ENCODE measurements at regions not wholly inside any gene's neighbourhood (a gene's known extent, or its start where the extent isn't known, plus 50 kb on each side); places are given as distances from the start of the nearest gene placed in this dataset.
A peak's percentile ranks its signal among the peaks of the same experiment; 100 is the strongest.

- TF ChIP-seq AFF1 (IDR thresholded peaks at IDR 0.05; ENCODE audit: low read depth in 1 of 2, partially characterized antibody in 2 of 2) = peak; percentile 61 to 75
- no peak for TF ChIP-seq ZBTB8A (IDR thresholded peaks at IDR 0.05; ENCODE audit: partially characterized antibody)
- peak; percentile 76 to 86 for TF ChIP-seq TRIM24 (IDR thresholded peaks at IDR 0.05)
- peak; percentile 40 for TF ChIP-seq FOS (IDR thresholded peaks at IDR 0.05; ENCODE audit: extremely low read depth, insufficient read length)
- no peak; the same call in 1 of the 2 replicates for TF ChIP-seq CBX1 (IDR thresholded peaks at IDR 0.05; ENCODE audit: low read depth)
- no peak for TF ChIP-seq DIDO1 (tag; IDR thresholded peaks at IDR 0.05; ENCODE audit: low read depth)
- TF ChIP-seq TAF1 (IDR thresholded peaks at IDR 0.05; ENCODE audit: control insufficient read depth, extremely low read depth, insufficient read depth, low read length, severe bottlenecking) = no peak
- no peak for TF ChIP-seq MXI1 (IDR thresholded peaks at IDR 0.05; ENCODE audit: low read depth, low read length)
- TF ChIP-seq, protein P1, sequence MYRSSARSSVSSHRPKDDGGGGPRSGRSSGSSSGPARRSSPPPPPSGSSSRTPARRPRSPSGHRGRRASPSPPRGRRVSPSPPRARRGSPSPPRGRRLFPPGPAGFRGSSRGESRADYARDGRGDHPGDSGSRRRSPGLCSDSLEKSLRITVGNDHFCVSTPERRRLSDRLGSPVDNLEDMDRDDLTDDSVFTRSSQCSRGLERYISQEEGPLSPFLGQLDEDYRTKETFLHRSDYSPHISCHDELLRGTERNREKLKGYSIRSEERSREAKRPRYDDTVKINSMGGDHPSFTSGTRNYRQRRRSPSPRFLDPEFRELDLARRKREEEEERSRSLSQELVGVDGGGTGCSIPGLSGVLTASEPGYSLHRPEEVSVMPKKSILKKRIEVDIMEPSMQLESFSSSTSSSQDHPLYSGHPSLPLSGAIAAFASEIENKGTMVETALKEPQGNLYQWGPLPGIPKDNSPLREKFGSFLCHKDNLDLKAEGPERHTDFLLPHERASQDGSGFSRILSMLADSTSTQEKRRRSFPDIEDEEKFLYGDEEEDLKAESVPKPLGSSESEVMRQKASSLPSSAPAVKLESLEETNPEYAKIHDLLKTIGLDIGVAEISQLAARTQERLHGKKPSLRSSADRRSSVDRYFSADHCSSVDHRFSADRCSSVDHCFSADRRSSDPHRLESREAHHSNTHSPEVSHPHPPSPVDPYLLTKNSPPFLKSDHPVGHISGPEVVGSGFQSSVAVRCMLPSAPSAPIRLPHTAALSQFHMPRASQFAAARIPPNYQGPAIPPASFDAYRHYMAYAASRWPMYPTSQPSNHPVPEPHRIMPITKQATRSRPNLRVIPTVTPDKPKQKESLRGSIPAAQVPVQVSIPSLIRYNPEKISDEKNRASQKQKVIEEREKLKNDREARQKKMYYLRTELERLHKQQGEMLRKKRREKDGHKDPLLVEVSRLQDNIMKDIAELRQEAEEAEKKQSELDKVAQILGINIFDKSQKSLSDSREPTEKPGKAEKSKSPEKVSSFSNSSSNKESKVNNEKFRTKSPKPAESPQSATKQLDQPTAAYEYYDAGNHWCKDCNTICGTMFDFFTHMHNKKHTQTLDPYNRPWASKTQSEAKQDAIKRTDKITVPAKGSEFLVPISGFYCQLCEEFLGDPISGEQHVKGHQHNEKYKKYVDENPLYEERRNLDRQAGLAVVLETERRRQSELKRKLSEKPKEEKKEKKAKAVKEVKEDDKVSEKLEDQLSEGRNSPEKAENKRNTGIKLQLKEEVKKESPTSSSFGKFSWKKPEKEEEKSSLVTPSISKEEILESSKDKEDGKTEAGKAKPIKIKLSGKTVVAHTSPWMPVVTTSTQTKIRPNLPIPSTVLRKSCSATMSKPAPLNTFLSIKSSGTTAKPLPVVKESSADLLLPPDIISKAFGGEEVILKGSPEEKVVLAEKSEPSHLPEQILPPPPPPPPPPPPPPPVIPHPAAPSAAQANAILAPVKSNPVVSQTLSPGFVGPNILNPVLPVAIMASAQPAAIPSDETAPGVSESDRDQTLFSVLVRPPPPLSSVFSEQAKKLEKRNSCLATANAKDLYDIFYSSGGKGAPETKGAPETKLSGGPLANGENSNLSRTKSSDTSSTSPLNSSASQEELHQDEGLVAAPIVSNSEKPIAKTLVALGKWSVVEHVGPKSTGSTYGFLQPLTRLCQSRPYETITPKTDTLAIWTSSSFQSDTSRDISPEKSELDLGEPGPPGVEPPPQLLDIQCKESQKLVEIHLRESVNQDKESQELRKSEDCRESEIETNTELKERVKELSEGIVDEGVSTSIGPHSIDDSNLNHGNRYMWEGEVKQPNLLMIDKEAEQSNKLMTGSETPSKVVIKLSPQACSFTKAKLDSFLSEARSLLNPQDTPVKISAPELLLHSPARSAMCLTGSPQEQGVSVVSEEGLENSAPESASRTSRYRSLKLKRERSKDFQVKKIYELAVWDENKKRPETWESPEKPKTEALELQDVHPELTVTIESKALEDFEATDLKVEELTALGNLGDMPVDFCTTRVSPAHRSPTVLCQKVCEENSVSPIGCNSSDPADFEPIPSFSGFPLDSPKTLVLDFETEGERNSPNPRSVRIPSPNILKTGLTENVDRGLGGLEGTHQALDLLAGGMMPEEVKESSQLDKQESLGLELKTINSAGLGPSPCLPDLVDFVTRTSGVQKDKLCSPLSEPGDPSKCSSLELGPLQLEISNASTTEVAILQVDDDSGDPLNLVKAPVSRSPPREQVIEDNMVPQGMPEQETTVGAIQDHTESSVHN (IDR thresholded peaks at IDR 0.05; ENCODE audit: borderline replicate concordance in 1 of 2, low read depth in 1 of 2) = peak in 1 of 2 experiments; percentile 68; a peak in 2 of 4 replicates
- peak; percentile 40; the same call in 1 of the 2 replicates for TF ChIP-seq EP300 (IDR thresholded peaks at IDR 0.05; ENCODE audit: low read length)
- no peak for TF ChIP-seq ZNF445 (CRISPR knock-in tag; IDR thresholded peaks at IDR 0.05; ENCODE audit: low read depth)
- TF ChIP-seq ZNF140 (CRISPR knock-in tag; IDR thresholded peaks at IDR 0.05) = no peak
Measured at GRCh38 chr18:8882632-8883408, 177.5 kb downstream of the MTCL1 start (continued).

Data from K562 (cell line).